Stimulated activated CD4-positive, alpha-beta T cell treated with anti-CD3 and anti-CD28 coated beads, Interleukin-12 subunit alpha, Interleukin-12 subunit beta, amount 100 ng/mL, for 24 hours (primary cell): ENCODE measurements at regions not wholly inside any gene's neighbourhood (a gene's known extent, or its start where the extent isn't known, plus 50 kb on each side); places are given as distances from the start of the nearest gene placed in this dataset.
"Not testable (repeated sequence)": the region's sequence is repeated elsewhere in the genome, so short reads cannot be mapped to it uniquely, and the experiment has no call there.

Experiments used
- DNase-seq, 2 experiments: peaks; one replicate each; pipeline ENCODE4 v3.0.0-alpha.2; 2020; ENCODE audit warnings: low read depth in 2 of 2

DNA sequence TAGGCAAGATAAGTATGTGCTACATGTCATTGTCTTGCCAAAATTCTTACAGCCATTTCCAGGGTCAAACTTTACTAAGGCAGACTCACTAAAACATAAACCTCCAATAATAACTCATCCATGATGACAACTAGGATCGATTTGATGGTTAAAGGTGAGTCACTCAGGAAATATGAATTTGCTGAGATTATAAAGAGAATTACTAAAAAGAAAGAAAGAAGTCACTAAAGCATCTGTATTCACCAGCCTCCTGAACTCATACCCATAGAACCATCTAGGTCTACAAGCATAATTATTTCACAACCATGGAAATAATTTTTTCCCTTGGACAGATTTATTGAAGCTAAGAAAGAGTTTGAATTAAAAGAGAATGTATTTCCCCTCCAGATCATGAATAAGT lies 258.6 kb downstream of the TLE1 start:
- DNase-seq: no peak

DNA sequence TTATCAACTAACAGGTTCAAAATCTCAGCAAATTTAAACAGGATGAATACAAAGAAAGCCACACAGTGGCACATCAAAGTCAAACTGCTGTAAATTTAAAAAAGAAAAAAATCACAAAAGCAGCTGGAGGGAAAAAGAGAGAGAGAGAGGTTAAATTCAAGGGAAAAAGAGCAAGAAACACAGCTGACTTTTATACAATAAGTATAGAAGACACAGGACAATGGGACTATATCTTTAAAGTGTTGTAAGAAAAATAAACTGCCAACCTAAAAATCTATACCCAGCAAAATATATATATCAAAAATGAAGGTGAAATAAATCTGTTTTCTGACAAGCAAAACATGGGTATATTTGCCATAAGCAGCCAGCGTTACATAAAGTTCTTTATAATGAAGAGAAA lies 261.5 kb downstream of the TLE1 start:
- DNase-seq: no peak

DNA sequence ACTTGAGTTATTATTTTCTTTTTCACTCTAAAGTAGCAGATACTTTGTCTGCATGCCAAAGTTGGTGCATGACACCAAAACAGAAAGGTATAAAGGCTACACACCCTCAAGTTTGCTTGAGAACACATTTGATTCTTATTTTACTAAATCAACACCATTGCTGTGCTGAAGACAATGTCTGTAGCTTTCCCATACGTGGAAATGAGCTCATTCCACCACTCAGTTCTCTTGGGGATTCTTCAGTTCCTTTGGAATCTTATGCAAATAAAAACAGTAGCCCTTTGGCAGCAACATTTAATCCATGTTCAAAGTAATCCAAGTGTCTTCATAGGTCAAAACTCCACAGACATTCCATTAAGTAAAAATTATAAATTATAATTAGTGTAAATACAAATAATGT lies 264.9 kb downstream of the TLE1 start:
- no peak for DNase-seq

DNA sequence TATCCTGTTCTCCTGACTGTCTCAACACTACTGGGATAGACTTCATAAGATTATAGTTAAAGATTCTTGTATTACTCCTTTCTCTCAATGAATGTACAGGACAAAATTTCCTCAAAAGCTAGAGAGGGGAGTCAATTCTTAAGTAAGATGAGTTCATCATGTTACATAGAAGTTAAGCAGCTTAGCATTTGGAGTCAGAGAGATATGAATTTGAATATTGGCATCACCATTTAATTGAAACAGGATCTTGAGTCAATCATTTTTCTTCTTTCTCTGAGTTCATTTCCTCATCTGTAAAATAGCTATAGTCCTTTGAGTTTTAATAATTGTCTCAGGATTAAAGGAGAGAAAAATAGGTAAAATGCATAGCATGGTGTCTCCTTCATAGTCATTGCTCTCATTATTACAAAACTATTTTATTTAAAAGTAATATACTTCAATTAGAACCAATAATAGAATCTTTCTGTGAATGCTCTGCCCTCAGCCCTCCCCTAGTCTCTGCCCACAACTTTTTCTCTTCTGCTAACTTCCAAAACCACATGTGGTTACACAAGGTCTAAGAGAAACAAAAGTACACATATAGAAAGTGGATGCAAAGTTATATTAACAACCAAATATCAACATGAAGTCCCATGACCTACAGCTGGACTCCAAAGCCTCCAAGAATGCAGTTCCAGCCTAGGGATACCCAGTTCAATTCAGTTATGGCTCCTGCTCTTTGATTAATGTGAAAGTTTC lies 265.6 kb downstream of the TLE1 start:
- no peak for DNase-seq

DNA sequence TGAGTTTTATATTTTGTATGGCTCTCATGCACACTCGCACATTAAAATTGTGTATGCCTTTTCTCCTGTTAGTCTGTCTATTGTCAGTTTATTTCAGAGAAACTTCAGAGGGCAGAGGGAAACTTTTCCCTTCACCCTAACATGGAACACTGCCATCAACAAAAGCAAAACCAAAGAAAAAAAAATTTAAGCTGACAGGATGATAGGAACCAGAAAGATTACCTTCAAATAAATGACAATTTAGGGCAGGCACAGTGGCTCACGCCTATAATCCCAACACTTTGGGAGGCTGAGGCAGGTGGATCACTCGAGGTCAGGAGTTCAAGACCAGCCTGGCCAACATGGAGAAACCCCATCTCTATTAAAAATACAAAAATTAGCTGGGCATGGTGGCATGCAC lies 268.3 kb downstream of the TLE1 start:
- not testable (repeated sequence) for DNase-seq

DNA sequence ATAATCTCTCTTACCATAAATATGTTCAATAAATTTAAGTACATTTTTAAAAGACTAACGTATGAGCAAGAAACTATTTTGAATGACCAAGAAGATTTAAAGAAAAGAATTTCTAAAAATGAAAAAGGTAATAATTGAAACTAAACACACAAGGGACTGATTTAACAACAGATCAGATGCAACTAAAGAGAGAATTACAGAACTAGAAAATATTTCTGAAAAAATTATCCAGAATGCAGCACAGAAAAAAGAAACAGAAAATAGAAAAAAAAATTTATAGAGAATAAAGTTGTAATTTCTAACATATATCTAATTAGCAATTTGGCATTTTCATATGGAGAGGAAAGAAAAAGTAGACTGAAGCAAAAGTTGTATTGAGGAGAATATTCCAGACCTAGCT lies 269.3 kb downstream of the TLE1 start:
- no peak for DNase-seq

DNA sequence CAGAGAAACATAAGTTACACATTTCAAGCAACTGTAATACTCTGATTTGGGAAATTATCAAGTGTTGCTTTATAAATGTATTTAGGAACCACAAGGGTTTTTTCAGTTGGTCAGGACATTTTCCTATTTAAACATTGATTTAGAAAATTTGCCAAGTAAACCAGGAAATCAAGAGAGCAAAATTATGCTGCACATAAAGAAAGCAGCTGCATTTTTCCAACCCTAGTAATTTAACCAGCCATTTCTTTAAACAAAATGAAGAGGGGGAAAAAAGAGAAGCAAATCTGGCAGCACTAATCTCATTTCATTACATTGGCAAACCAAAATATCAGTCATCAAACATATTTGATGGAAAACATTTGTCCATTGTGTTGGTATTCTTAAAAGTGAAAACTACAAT lies 271.4 kb downstream of the TLE1 start:
- DNase-seq: no peak

DNA sequence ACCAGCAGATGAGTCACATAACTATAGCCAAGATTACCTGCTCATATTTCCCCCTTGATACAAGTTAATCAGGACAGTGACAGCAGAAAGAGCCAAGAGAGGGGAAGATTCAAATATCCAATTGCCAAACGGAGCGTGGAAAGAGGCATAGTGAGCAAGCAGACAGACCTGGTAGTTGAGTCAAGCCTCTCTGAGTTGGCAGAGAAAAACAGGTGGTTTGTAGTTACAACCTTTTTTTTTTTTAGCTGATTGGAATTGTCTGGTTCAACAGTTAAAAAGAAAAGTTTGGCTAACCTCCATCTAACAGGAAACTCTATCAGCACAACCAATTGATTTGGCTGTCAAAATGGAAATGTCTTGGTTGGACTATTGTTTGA lies 272.1 kb downstream of the TLE1 start:
- DNase-seq: no peak

DNA sequence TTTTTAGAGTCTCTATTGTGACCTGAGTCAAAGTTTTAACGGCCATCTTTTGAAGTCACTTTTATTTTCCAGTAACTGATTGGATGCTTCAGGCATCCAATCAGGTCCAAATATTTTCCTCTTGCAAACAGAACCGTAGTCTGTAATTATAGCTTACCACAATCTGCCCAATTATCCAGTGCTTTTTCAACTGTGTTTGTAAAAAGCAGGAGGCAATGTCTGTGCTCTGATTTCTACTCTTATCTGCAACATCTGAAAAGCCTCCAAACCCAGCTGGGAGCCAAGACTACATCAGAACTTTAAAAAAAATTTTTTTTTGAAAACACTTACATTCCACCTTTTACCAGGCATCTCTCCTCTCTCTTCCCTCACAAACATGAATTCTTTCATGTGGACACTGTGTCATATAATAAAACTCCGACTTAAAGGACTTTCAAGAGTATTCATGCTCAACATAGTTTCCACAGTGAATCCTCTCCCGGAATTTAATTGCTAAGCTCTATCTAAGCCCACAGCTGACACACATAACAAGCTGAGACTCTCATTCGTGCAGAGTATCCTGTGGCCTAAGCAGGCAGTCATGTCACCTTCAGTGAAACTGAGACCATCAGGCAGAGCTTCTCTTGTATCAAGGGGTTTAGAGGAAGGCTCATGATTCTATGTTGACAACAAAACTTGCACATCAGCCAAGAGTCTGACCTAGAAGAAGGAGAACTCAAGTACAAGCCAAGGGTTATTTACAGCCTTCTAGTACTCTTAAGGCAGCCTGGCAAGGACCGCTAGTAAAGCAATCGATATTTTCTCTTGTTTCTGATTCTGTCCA lies 272.7 kb downstream of the TLE1 start:
- DNase-seq: no peak

DNA sequence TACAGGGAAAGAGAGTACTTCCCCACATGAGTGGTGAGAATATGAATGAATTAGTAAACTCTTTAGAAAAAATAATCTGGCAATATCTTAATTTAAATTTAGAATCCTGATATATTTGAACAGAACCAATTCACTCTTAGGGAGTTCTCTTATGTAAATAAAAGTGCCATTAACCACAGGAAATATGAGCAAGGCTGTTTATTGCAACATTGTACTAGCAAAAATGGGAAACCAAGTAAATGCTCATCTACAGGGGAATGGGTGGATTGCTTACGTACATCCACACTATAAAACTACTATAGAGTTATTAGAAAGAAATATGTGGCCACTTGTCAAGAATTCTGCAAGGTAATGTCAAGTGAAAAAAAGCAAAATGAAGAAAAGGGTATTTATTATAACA lies 274.5 kb downstream of the TLE1 start:
- no peak for DNase-seq

DNA sequence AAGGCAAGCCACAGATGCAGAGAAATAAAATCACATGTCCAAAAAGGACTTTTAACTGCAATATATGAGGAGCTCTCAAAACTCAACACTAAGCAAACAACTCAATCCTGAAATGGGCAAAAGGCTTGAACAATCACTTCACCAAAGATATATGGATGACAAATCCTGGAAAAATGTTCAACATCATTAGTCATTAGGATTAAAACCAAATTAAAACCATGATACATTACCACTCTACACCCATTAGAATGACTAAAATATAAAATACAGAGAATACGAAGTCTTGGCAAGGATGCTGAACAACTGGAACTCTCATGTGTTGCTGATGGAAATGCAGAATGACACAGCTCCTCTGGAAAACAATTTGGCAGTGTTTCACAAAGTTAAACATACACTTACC lies 277.4 kb downstream of the TLE1 start:
- no peak for DNase-seq

DNA sequence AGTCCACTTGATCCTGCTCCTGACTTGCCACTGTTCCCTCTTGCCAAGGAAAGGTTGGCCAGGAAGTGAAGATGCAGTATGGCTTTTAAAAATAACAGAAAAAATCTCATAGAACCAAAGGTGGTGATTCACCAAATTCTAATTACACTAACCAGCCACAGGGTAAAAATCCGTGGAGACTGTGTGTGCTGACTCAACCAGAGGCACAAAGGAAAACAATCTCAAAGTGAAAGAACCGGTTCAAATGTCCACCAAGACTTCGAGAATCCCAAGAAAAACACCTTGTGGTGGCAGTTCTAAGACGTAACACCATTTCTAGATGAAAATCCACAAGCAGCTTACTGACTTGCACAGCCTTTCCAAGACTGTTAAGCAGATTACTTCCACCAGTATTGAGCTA lies 279.1 kb downstream of the TLE1 start:
- no peak for DNase-seq

DNA sequence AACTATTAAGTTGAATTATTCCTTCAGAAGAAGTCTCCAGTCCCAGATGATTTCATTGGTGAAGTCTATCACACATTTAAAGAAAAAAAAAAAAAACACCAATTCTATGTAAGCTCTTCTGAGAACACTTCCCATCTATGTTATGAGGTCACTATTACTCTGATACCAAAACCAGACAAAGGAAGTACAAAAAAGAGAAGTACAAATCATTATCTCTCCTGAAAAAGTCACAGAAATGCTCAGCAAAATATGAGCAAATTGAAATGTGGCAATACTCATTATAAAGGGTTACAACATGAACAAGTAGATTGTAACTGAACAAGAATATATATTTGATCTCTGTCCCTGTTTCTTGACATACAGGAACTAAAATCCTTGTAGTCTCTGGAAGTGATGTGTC lies 280.4 kb downstream of the TLE1 start:
- no peak for DNase-seq

DNA sequence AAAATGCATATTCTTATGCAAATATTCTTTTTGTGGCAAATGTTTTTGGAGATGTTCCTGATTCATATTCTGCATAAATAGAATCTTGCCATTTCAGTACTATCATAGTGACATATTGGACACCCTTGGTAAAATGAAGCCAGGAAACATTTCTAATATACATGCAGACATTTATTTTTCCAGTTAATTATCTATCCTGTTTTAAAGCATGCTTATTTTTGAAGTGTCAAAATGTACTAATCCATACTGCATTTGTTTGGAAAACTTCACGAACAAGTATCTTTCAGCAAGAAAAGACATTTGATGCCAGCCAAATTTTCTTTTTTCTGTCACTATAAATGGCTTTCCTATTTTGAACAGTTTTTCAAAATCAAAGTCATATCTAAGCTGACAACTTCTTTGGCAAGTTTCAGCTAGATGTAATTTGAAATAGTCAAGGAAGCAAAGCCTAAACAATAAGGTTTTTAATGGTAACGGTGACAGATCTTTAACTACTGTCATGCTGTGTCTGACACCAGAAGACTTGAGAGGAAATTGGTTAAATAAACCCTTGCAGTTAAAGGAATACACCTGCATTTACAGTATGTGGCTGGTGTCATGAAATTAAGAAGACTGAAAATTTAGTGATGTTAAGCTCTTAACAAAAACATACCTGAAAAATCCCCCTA lies 284.3 kb downstream of the TLE1 start:
- DNase-seq: no peak

DNA sequence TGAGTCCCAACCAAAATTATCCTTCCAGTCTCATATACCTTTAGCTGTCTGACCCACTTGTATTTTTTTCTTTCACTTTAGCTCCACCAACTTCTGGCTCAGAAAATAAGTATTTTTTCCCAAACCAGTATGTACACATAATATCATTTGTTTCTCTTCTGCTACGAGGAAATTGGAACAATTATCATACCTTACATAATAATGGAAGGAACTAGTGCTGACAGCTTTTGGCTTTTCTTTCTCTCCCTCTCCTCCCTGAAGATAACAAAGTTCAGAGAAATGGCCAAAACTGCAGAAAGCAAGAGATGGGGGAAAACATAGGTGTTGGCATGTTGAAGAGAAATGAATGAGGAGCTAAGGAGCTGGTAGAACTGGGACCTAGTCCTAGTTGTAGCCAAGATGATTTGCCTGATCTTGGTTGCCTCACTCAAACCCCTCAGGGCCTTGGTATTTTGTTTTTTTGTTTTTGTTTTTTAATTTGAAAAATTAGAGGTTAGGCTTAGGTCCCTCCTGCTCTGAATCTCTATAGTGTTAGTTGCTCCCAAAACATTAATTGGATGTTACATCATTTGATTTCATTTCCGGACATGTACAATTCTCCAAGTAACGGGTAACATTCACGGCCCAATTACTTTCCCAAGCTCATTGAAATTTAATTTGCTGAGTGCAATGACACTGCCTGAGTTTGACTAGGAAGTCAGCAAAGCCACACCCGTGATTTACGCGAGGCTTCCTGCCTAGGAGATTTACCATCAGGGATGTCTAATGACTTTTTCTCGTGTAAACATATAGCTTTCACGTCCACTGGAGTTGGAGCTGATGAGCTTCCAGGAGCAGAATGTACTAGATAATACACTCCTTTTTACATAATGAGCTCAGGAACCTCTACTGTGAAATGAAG lies 291.6 kb downstream of the TLE1 start:
- no peak for DNase-seq

DNA sequence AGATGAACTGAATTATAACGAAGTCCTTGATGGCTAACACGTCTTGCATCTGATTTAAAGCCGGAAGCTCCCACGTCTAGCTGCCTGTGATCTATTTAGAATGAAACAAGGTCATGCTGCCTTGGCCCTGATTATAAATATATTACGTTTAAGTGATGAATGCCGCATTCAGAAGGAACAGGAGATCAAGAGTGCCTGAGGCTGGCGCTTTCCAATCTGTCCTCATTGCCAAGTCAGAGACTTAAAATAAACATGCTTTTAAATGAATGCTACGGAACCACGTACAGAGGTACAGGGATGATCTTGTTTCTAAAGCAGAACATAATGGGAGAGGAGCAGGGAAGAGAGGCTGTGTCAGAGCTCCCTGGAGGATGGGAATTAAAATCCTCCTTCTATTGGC lies 292.8 kb downstream of the TLE1 start:
- no peak for DNase-seq

DNA sequence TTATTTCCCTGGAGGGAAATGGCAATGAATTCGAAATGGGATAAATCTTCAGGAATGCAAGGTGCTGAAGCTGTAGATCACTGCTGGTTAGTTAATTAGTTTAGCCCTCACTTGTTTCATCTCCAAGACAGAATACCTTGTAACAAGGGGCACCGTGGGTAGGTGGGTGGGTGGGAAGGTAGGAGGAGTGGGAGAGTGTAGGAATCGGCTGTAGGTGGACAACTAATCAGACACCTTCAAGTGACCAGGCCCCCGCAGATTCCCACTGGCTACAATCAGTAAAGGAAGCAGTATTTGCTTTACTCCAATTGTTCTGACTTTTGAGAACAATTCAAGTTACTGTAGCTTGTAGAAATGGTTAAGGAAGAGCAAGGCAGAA lies 293.7 kb downstream of the TLE1 start:
- no peak for DNase-seq

DNA sequence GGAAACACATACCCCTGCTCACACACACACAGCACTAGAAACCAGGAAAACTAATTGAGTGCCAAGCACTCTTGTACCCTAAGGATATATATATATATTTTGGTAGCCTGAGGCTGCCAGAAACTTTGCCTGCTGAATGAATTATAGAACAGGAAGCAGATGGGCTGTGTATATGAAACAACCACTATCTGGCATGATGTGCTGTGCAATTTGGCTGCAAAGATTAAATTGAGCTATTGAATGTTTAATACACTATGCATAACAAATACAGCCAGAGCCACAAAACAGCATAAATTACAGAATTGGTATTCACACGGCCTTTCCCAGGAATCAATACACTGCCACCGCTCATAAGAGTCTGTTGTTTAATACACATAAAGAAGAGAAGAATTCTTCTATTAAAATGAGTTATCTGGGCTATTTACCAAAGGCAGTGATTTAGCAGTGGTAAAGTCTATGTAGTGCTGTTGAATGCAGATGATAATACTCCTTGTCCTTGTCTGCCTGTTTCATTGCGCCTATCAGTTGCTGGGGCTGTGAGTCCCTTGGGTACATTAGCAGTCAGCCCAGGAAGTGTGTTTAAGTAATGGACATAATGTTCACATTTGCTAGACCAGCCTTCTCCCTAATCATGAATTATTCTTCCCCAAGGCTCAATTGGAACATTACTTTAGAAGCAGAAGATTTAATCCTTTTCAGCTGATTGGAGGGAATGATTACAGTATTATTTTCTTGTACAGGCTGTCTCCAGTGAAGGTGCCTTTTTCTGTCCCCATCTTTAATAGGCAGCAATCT lies 294.3 kb downstream of the TLE1 start:
- DNase-seq: no peak

DNA sequence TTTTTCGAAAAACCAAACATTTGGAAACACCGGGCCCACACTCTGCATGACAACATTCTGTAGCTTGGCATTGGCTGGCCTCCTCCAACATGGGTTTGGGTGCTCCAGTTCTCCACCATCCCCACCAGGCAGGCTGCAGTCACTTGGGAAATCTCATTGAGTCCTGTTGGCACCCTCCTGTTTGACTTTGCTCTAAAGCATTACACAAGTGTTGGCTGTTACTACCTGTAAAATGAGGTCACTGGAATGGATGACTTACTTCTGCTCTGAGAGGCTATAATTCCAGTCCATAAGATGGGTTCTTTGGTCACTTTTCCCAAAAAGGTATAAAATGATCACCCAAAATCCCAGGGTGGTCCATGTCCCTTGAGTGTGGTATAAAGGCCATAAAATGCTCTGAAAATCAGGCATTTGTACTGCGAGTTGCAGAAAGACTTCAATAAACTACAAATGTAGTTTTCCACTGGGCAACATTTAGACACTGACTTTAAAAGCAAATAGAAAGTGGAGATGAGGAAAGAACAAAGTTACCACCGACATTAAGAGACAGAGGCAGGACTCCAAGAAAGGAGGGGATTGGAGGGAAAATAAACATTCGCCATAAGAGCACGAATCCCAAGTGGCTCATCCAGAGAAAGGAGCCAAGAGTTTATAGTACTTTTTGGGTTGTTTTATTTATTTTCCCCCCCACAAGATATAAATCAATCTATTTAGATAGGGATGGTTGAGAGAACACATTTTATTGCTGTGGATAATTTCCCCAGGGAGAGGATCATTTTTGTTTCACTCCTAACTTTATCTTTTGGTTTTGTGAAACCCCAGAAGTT lies 295.1 kb downstream of the TLE1 start:
- DNase-seq: no peak

DNA sequence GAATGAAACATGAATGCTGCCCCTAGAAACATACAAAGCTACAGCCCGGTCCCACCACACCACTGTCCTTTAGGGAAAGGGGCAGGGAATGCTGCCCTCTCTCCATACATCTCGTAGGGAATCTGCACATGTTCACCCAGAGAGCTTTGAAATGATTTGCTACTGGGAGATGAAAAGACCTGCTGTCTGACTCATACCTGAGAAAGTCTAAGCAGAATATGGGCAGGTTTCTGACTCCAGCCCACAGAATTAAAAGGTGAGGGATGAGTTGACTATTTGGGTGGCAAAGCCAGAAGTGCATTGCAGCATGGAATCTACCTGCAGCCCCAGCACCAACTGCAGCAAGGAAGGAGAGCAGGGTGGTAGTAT lies 297.9 kb downstream of the TLE1 start:
- no peak for DNase-seq
